GM19467 (cell line): ENCODE measurements at regions not wholly inside any gene's neighbourhood (a gene's known extent, or its start where the extent isn't known, plus 50 kb on each side); places are given as distances from the start of the nearest gene placed in this dataset.
"Not testable (repeated sequence)": the region's sequence is repeated elsewhere in the genome, so short reads cannot be mapped to it uniquely, and the experiment has no call there.

ENCODE experiments used
- ATAC-seq: cut with Tn5 transposase; IDR thresholded peaks from one replicate; pipeline ENCODE4 v1.9.1; 2021; ENCODE audit warnings: mild to moderate bottlenecking, moderate library complexity; ENCODE audit not compliant: unreplicated experiment

- ATAC-seq: no peak
These were observed 246.7 kb downstream of the SHOX2 start for GRCh38 chr3:157859541-157859940.

- ATAC-seq: no peak
These were observed 247.4 kb downstream of the SHOX2 start for GRCh38 chr3:157858821-157859220.

- ATAC-seq: no peak
These were observed 248.8 kb downstream of the SHOX2 start for GRCh38 chr3:157857440-157857839.

- ATAC-seq: no peak
These were observed 249.9 kb downstream of the SHOX2 start for GRCh38 chr3:157856078-157856939.

GRCh38 chr3:157845839-157846238 is 260.4 kb downstream of the SHOX2 start:
- not testable (repeated sequence) for ATAC-seq

- ATAC-seq: no peak
These were observed 261.2 kb downstream of the SHOX2 start for GRCh38 chr3:157844800-157845565.

- ATAC-seq: no peak
These were observed 262.0 kb downstream of the SHOX2 start for GRCh38 chr3:157844216-157844615.

GRCh38 chr3:157841029-157841428 is 265.2 kb downstream of the SHOX2 start:
- no peak for ATAC-seq

GRCh38 chr3:157840564-157840963 is 265.7 kb downstream of the SHOX2 start:
- ATAC-seq: no peak

GRCh38 chr3:157838457-157838856 is 267.8 kb downstream of the SHOX2 start:
- ATAC-seq: no peak

- no peak for ATAC-seq
These were observed 268.9 kb downstream of the SHOX2 start for GRCh38 chr3:157837336-157837735.

- no peak for ATAC-seq
These were observed 270.2 kb downstream of the SHOX2 start for GRCh38 chr3:157836022-157836421.

- ATAC-seq: no peak
These were observed 273.6 kb downstream of the SHOX2 start for GRCh38 chr3:157832588-157832987.

GRCh38 chr3:157830556-157831236 is 275.5 kb downstream of the SHOX2 start:
- no peak for ATAC-seq

- no peak for ATAC-seq
These were observed 276.4 kb downstream of the SHOX2 start for GRCh38 chr3:157829786-157830185.

- no peak for ATAC-seq
These were observed 281.9 kb downstream of the SHOX2 start for GRCh38 chr3:157824281-157824680.

- no peak for ATAC-seq
These were observed 283.2 kb downstream of the SHOX2 start for GRCh38 chr3:157823050-157823449.

- ATAC-seq: no peak
These were observed 286.1 kb downstream of the SHOX2 start for GRCh38 chr3:157820157-157820517.

GRCh38 chr3:157819270-157820156 is 286.7 kb downstream of the SHOX2 start:
- ATAC-seq: no peak

- no peak for ATAC-seq
These were observed 289.3 kb downstream of the SHOX2 start for GRCh38 chr3:157816896-157817295.

- ATAC-seq: no peak
These were observed 289.9 kb downstream of the SHOX2 start for GRCh38 chr3:157816296-157816695.
